Thoracic aorta (tissue), 2 donors: ENCODE measurements at regions not wholly inside any gene's neighbourhood (a gene's known extent, or its start where the extent isn't known, plus 50 kb on each side); places are given as distances from the start of the nearest gene placed in this dataset.
"Not testable (repeated sequence)": the region's sequence is repeated elsewhere in the genome, so short reads cannot be mapped to it uniquely, and the experiment has no call there.

ENCODE experiments used
- ATAC-seq: fragments of 150-250 bp; one replicate; pipeline ENCODE4 v1.8.0; 2017; ENCODE audit warnings: low read depth; ENCODE audit not compliant: insufficient number of reproducible peaks, low FRiP score
- DNase-seq: peaks from one replicate; pipeline ENCODE4 v3.0.0-alpha.2; 2020; ENCODE audit warnings: low spot score
- H3K27ac ChIP-seq, 2 donors: fragments of 200-600 bp; sonication (generic); 1 replicate in 1 of 2; 2 replicates in 1 of 2; pipeline ENCODE4 v1.5.1; 2016; ENCODE audit warnings: mild to moderate bottlenecking in 2 of 2, moderate library complexity in 2 of 2
- H3K27me3 ChIP-seq: fragments of 200-600 bp; sonication (generic); replicated peaks from 2 replicates; pipeline ENCODE4 v1.6.0; 2016; ENCODE audit warnings: mild to moderate bottlenecking; ENCODE audit not compliant: insufficient read depth
- H3K36me3 ChIP-seq: fragments of 200-600 bp; sonication (generic); one replicate; pipeline ENCODE4 v1.5.1; 2016
- H3K4me1 ChIP-seq, 2 donors: fragments of 200-600 bp; sonication (generic); 1 replicate in 1 of 2; 2 replicates in 1 of 2; pipeline versions ENCODE4 v1.5.1 to v1.6.0; 2016; ENCODE audit warnings: low read depth in 2 of 2, mild to moderate bottlenecking in 1 of 2; ENCODE audit not compliant: control insufficient read depth in 1 of 2
- H3K4me3 ChIP-seq: fragments of 200-600 bp; sonication (generic); 2 replicates; pipeline ENCODE4 v1.5.1; 2016; ENCODE audit warnings: mild to moderate bottlenecking
- H3K9me3 ChIP-seq: fragments of 200-600 bp; sonication (generic); 2 replicates; pipeline ENCODE4 v1.5.1; 2016
- CTCF ChIP-seq: fragments of 200-600 bp; sonication (generic); IDR thresholded peaks from one replicate; pipeline ENCODE4 v1.5.1; 2019; ENCODE audit warnings: antibody characterized with exemption

DNA sequence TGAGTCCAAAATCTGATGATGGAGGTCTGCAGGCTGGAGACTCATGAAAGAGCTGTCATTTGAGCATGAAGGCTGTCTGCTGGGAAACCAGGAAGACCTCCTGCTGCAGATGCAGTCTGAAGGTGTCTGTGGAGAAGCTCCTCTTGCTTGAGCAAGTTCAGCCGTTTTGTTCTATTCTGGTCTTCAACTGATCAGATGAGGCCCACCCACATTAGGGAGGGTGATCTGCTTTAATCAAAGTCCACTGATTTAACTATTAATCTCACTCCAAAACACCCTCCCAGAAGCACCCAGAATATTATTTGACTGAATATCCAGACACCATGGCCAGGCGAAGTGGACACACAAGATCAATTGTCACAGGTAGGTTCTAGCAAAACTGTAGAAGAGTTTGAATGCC, 116.5 kb downstream of the GATA3 start:
- no peak overlapping the region for H3K27ac ChIP-seq
- TF ChIP-seq CTCF: no peak

GRCh38 chr10:8172604-8173003, 118.1 kb downstream of the GATA3 start:
- DNase-seq (no peak), ATAC-seq (no peak)
- Histone ChIP-seq H3K36me3 (no peaks in the 10 kb centered on the region), H3K27ac (no peak overlapping the region), H3K4me3 (no peak overlapping the region), H3K4me1 (no peaks in the 10 kb centered on the region), H3K27me3 (no peaks in the 10 kb centered on the region), H3K9me3 (peaks cover 5% of the 10 kb centered on the region)
- no peak for TF ChIP-seq CTCF

More for the DNA sequence above, 116.5 kb downstream of the GATA3 start:
- Histone ChIP-seq H3K4me3 (no peak overlapping the region), H3K27me3 (no peaks in the 10 kb centered on the region), H3K9me3 (peaks cover 5% of the 10 kb centered on the region), H3K4me1 (no peaks in the 10 kb centered on the region), H3K36me3 (no peaks in the 10 kb centered on the region)
- DNase-seq (no peak), ATAC-seq (no peak)

GRCh38 chr10:8173243-8173865, 118.9 kb downstream of the GATA3 start:
- Histone ChIP-seq H3K27ac (no peak overlapping the region), H3K4me1 (no peaks in the 10 kb centered on the region), H3K27me3 (no peaks in the 10 kb centered on the region), H3K4me3 (no peak overlapping the region), H3K9me3 (peaks cover 2% of the 10 kb centered on the region), H3K36me3 (no peaks in the 10 kb centered on the region)
- TF ChIP-seq CTCF: no peak
- no peak for ATAC-seq
- no peak for DNase-seq

- H3K9me3 ChIP-seq: no peaks in the 10 kb centered on the region
- ATAC-seq (no peak), DNase-seq (no peak)
- H3K4me3 ChIP-seq: no peak overlapping the region
- H3K4me1 ChIP-seq: no peaks in the 10 kb centered on the region
- TF ChIP-seq CTCF: no peak
- no peaks in the 10 kb centered on the region for H3K36me3 ChIP-seq
- H3K27me3 ChIP-seq: no peaks in the 10 kb centered on the region
- no peak overlapping the region for H3K27ac ChIP-seq
Observed at GRCh38 chr10:8173866-8174243, 119.4 kb downstream of the GATA3 start.

- Histone ChIP-seq H3K27me3 (no peaks in the 10 kb centered on the region), H3K4me1 (no peaks in the 10 kb centered on the region), H3K27ac (no peak overlapping the region), H3K9me3 (no peaks in the 10 kb centered on the region), H3K4me3 (no peak overlapping the region), H3K36me3 (no peaks in the 10 kb centered on the region)
- no peak for ATAC-seq
- TF ChIP-seq CTCF: no peak
- no peak for DNase-seq
Observed at GRCh38 chr10:8174762-8175161, 120.3 kb downstream of the GATA3 start.

GRCh38 chr10:8177526-8177925, 123.0 kb downstream of the GATA3 start:
- H3K27ac ChIP-seq, ATAC-seq, H3K4me1 ChIP-seq, H3K36me3 ChIP-seq, H3K27me3 ChIP-seq, DNase-seq, H3K9me3 ChIP-seq, H3K4me3 ChIP-seq: not testable (repeated sequence)

- not testable (repeated sequence) for H3K27ac ChIP-seq, H3K9me3 ChIP-seq, H3K4me3 ChIP-seq, H3K27me3 ChIP-seq, H3K36me3 ChIP-seq, DNase-seq, ATAC-seq, H3K4me1 ChIP-seq
Observed at GRCh38 chr10:8179773-8180172, 125.3 kb downstream of the GATA3 start.
